ENCODE measurements at regions not wholly inside any gene's neighbourhood (a gene's known extent, or its start where the extent isn't known, plus 50 kb on each side); places are given as distances from the start of the nearest gene placed in this dataset.

DNA sequence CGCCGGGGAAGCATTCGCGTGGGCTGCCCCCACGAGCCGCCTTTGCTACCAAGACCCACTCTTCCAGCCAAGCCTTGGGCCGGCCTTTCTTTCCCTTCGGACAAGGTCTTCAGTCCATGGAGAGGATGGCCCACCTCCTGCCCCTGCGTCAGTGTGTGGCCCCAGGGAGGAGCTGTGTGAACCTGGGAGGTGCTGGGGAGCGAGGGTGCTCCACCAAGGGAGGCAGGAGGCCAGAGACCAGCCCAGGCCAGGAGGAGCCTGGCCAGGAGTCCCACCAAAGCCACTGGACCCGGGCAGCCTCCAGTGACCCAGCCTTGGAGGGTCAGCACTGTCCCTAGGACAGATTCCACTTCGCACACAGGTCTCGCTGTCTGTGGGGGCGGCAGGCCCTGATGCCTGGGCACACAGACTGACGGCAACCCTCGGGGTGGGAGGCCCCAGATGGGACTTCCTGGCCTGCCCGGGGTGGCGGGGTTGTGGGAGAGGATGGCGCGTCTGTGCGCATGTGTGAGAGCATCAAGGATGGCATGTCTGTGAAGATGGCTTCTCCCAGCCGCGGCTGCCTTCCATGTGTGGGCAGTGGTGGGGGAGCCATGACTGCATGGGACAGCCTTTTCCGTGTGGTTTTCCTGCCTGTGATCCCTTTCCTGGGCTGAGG, 113.3 kb upstream of the LPCAT1 start:
- TF ChIP-seq EZH2 (IDR thresholded peaks at IDR 0.05) (no peak), POLR2A (IDR thresholded peaks at IDR 0.05; ENCODE audit: borderline replicate concordance, extremely low read depth, insufficient read depth, insufficient read length) (no peak), RAD21 (IDR thresholded peaks at IDR 0.05; ENCODE audit: low read depth) (no peak), TCF7L2 (IDR thresholded peaks at IDR 0.05; ENCODE audit: borderline replicate concordance, extremely low read depth, insufficient read depth, insufficient read length) (no peak), EZH2phosphoT487 (IDR thresholded peaks at IDR 0.05; ENCODE audit: borderline replicate concordance) (no peak), ZNF274 (IDR thresholded peaks at IDR 0.05; ENCODE audit: low read depth, low read length) (no peak), EGR1 (IDR thresholded peaks at IDR 0.05; ENCODE audit: low read depth) (no peak), ZFX (IDR thresholded peaks at IDR 0.05) (no peak), POLR2AphosphoS5 (IDR thresholded peaks at IDR 0.05; ENCODE audit: low read depth, low read length) (no peak), SRF (IDR thresholded peaks at IDR 0.05; ENCODE audit: low read depth) (no peak), SP1 (IDR thresholded peaks at IDR 0.05; ENCODE audit: low read depth) (no peak)
- TF ChIP-seq, protein P1, sequence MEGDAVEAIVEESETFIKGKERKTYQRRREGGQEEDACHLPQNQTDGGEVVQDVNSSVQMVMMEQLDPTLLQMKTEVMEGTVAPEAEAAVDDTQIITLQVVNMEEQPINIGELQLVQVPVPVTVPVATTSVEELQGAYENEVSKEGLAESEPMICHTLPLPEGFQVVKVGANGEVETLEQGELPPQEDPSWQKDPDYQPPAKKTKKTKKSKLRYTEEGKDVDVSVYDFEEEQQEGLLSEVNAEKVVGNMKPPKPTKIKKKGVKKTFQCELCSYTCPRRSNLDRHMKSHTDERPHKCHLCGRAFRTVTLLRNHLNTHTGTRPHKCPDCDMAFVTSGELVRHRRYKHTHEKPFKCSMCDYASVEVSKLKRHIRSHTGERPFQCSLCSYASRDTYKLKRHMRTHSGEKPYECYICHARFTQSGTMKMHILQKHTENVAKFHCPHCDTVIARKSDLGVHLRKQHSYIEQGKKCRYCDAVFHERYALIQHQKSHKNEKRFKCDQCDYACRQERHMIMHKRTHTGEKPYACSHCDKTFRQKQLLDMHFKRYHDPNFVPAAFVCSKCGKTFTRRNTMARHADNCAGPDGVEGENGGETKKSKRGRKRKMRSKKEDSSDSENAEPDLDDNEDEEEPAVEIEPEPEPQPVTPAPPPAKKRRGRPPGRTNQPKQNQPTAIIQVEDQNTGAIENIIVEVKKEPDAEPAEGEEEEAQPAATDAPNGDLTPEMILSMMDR (IDR thresholded peaks at IDR 0.05 in 2 of 3, conservative IDR thresholded peaks at IDR 0.05 in 1 of 3; ENCODE audit: borderline replicate concordance in 1 of 3, insufficient read depth in 1 of 3, low read depth in 2 of 3, low read length in 2 of 3): no peak
- TF ChIP-seq, protein P2, sequence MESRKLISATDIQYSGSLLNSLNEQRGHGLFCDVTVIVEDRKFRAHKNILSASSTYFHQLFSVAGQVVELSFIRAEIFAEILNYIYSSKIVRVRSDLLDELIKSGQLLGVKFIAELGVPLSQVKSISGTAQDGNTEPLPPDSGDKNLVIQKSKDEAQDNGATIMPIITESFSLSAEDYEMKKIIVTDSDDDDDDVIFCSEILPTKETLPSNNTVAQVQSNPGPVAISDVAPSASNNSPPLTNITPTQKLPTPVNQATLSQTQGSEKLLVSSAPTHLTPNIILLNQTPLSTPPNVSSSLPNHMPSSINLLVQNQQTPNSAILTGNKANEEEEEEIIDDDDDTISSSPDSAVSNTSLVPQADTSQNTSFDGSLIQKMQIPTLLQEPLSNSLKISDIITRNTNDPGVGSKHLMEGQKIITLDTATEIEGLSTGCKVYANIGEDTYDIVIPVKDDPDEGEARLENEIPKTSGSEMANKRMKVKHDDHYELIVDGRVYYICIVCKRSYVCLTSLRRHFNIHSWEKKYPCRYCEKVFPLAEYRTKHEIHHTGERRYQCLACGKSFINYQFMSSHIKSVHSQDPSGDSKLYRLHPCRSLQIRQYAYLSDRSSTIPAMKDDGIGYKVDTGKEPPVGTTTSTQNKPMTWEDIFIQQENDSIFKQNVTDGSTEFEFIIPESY (IDR thresholded peaks at IDR 0.05; ENCODE audit: extremely low read depth, insufficient replicate concordance, low read length): no peak
- TF ChIP-seq, protein P3, sequence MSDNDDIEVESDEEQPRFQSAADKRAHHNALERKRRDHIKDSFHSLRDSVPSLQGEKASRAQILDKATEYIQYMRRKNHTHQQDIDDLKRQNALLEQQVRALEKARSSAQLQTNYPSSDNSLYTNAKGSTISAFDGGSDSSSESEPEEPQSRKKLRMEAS (IDR thresholded peaks at IDR 0.05): no peak
